Mesendoderm (in vitro differentiated cells): ENCODE measurements at regions not wholly inside any gene's neighbourhood (a gene's known extent, or its start where the extent isn't known, plus 50 kb on each side); places are given as distances from the start of the nearest gene placed in this dataset.

Experiments used
- DNase-seq: peaks from one replicate; pipeline ENCODE4 v3.0.0; 2013
- H2AK5ac ChIP-seq: 2 replicates; pipeline ENCODE4 v1.6.1; 2013; ENCODE audit warnings: low read length, inconsistent platforms
- H2BK120ac ChIP-seq: 2 replicates; pipeline ENCODE4 v1.6.1; 2013; ENCODE audit warnings: low read depth, mild to moderate bottlenecking, low read length, moderate library complexity, mixed read lengths
- H2BK15ac ChIP-seq: replicated peaks from 2 replicates; pipeline ENCODE4 v1.6.1; 2013; ENCODE audit warnings: low read depth, mild to moderate bottlenecking, moderate library complexity
- H2BK5ac ChIP-seq: 2 replicates; pipeline ENCODE4 v1.6.1; 2013; ENCODE audit warnings: low read length, inconsistent platforms
- H3K18ac ChIP-seq: 2 replicates; pipeline ENCODE4 v1.6.1; 2013; ENCODE audit warnings: mild to moderate bottlenecking, low read length, mixed read lengths
- H3K23ac ChIP-seq: one replicate; pipeline ENCODE4 v1.6.1; 2013; ENCODE audit warnings: low read length
- H3K27ac ChIP-seq: 2 replicates; pipeline ENCODE4 v1.5.1; 2013; ENCODE audit warnings: low read depth, mild to moderate bottlenecking, inconsistent platforms, low read length, moderate library complexity
- H3K27me3 ChIP-seq: 2 replicates; pipeline ENCODE4 v1.6.1; 2013; ENCODE audit warnings: low read length, control low read depth, mild to moderate bottlenecking, inconsistent platforms; ENCODE audit not compliant: insufficient read depth, poor library complexity
- H3K36me3 ChIP-seq: 2 replicates; pipeline ENCODE4 v1.6.1; 2013; ENCODE audit warnings: low read length, inconsistent platforms; ENCODE audit not compliant: control insufficient read depth, insufficient read depth
- H3K4ac ChIP-seq: one replicate; pipeline ENCODE4 v1.6.1; 2013; ENCODE audit warnings: low read depth, mild to moderate bottlenecking, low read length, moderate library complexity
- H3K4me1 ChIP-seq: 2 replicates; pipeline ENCODE4 v1.6.1; 2013; ENCODE audit warnings: low read depth, low read length, inconsistent platforms; ENCODE audit not compliant: control insufficient read depth
- H3K4me2 ChIP-seq: 2 replicates; pipeline ENCODE4 v1.6.1; 2013; ENCODE audit warnings: low read length
- H3K4me3 ChIP-seq: 2 replicates; pipeline ENCODE4 v1.5.1; 2013; ENCODE audit warnings: mild to moderate bottlenecking, low read length
- H3K56ac ChIP-seq: one replicate; pipeline ENCODE4 v1.6.1; 2013; ENCODE audit warnings: low read length
- H3K79me1 ChIP-seq: 2 replicates; pipeline ENCODE4 v1.6.1; 2013; ENCODE audit warnings: low read length, inconsistent platforms
- H3K79me2 ChIP-seq: 2 replicates; pipeline ENCODE4 v1.6.1; 2013; ENCODE audit warnings: mild to moderate bottlenecking, low read length; ENCODE audit not compliant: control insufficient read depth, insufficient read depth
- H3K9ac ChIP-seq: 2 replicates; pipeline ENCODE4 v1.6.1; 2013; ENCODE audit warnings: low read length, inconsistent platforms
- H4K5ac ChIP-seq: one replicate; pipeline ENCODE4 v1.6.1; 2013; ENCODE audit warnings: low read length
- H4K8ac ChIP-seq: one replicate; pipeline ENCODE4 v1.6.1; 2013; ENCODE audit warnings: low read depth, mild to moderate bottlenecking, control low read depth, low read length, moderate library complexity
- WGBS: extraction: QIAGEN DNeasy Blood & Tissue Kit; methylation state at CpG from one replicate; pipeline ENCODE4 v1.1.7; 2013; ENCODE audit warnings: low lambda C conversion rate, missing lambda C conversion rate; ENCODE audit not compliant: insufficient coverage; ENCODE audit errors: extremely low coverage; 5-methylcytosine and 5-hydroxymethylcytosine counted together

- H3K56ac ChIP-seq: no peak overlapping the region
- no peaks in the 10 kb centered on the region for H3K79me2 ChIP-seq
- H3K4me3 ChIP-seq: no peak overlapping the region
- no peak overlapping the region for H3K9ac ChIP-seq
- WGBS: no CpG with 5 or more reads among the region's 16 CpGs
- no peak overlapping the region for H3K4ac ChIP-seq
- DNase-seq: peak; percentile 71
- H3K27me3 ChIP-seq: no peaks in the 10 kb centered on the region
- H4K5ac ChIP-seq: no peak overlapping the region
- H3K18ac ChIP-seq: no peak overlapping the region
- no peak overlapping the region for H3K23ac ChIP-seq
- no peak overlapping the region for H2AK5ac ChIP-seq
- no peak overlapping the region for H2BK120ac ChIP-seq
- H4K8ac ChIP-seq: no peak overlapping the region
- no peaks in the 10 kb centered on the region for H3K36me3 ChIP-seq
- no peak overlapping the region for H2BK5ac ChIP-seq
- no peaks in the 10 kb centered on the region for H3K4me1 ChIP-seq
- no peaks in the 10 kb centered on the region for H3K79me1 ChIP-seq
- no peak overlapping the region for H2BK15ac ChIP-seq
- no peak overlapping the region for H3K27ac ChIP-seq
- no peak overlapping the region for H3K4me2 ChIP-seq
Observed at GRCh38 chr10:29841724-29842649, 207.2 kb upstream of the SVIL start.

GRCh38 chr10:29840516-29841276 is 205.9 kb upstream of the SVIL start:
- Histone ChIP-seq H4K8ac (no peak overlapping the region), H3K36me3 (no peaks in the 10 kb centered on the region), H2AK5ac (no peak overlapping the region), H3K9ac (no peak overlapping the region), H3K4me1 (no peaks in the 10 kb centered on the region), H3K79me1 (no peaks in the 10 kb centered on the region), H3K4me3 (no peak overlapping the region), H3K18ac (no peak overlapping the region), H2BK15ac (no peak overlapping the region), H3K4me2 (no peak overlapping the region), H2BK5ac (no peak overlapping the region), H4K5ac (no peak overlapping the region), H3K79me2 (no peaks in the 10 kb centered on the region), H2BK120ac (no peak overlapping the region), H3K56ac (no peak overlapping the region), H3K27ac (no peak overlapping the region), H3K4ac (no peak overlapping the region), H3K27me3 (no peaks in the 10 kb centered on the region), H3K23ac (no peak overlapping the region)
- no peak for DNase-seq
- WGBS: no CpG with 5 or more reads among the region's 11 CpGs

DNA sequence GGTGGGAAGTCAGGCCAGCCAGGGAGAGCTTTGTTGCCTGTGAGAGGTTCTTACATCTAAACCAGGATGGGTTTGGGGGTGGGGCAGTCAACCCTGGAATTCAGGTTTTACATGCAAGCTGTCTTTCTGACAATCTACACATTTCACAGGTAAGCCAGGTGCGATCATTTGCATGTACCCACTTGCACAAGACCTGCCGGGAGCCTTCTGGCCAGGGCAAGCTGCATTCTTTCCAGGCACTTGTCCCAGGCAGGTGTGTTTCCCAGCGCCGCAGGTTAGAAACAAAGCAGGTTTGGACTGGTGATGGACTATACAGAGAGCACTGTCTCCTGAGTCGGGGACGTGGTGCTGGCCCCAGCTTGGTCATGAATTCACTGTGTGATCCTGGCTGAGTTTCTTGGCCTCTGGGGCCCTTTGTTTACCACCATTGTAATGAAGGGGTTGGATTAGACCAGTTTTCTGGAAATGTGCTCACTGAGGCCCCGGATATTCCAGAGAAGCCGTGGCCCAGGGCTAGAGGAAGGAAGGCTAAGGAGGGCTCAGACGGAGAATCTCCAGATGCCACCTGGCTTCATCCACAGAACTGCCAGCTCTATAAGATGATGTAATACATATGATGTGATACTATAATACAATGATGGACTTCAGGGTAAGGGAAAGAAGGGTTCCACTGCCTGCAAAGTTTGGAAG is 205.2 kb upstream of the SVIL start:
- DNase-seq: no peak
- no peaks in the 10 kb centered on the region for H3K27me3 ChIP-seq
- no peak overlapping the region for H3K4me3 ChIP-seq
- no peak overlapping the region for H3K27ac ChIP-seq
- no peak overlapping the region for H3K23ac ChIP-seq
- no peak overlapping the region for H2BK120ac ChIP-seq
- no peak overlapping the region for H3K4ac ChIP-seq
- H3K4me1 ChIP-seq: no peaks in the 10 kb centered on the region
- no peaks in the 10 kb centered on the region for H3K36me3 ChIP-seq
- H3K18ac ChIP-seq: no peak overlapping the region
- no peak overlapping the region for H4K5ac ChIP-seq
- H2BK5ac ChIP-seq: no peak overlapping the region
- WGBS: no CpG with 5 or more reads among the region's 9 CpGs
- H3K4me2 ChIP-seq: no peak overlapping the region
- no peaks in the 10 kb centered on the region for H3K79me1 ChIP-seq
- H3K56ac ChIP-seq: no peak overlapping the region
- H3K9ac ChIP-seq: no peak overlapping the region
- H2BK15ac ChIP-seq: no peak overlapping the region
- H3K79me2 ChIP-seq: no peaks in the 10 kb centered on the region
- no peak overlapping the region for H4K8ac ChIP-seq
- no peak overlapping the region for H2AK5ac ChIP-seq

- no CpG with 5 or more reads among the region's 5 CpGs for WGBS
- Histone ChIP-seq H3K36me3 (no peaks in the 10 kb centered on the region), H2BK5ac (no peak overlapping the region), H3K9ac (no peak overlapping the region), H2AK5ac (no peak overlapping the region), H3K27ac (no peak overlapping the region), H4K8ac (no peak overlapping the region), H3K4ac (no peak overlapping the region), H3K79me2 (no peaks in the 10 kb centered on the region), H3K27me3 (no peaks in the 10 kb centered on the region), H2BK15ac (no peak overlapping the region), H3K4me2 (no peak overlapping the region), H3K4me1 (no peaks in the 10 kb centered on the region), H3K79me1 (no peaks in the 10 kb centered on the region), H2BK120ac (no peak overlapping the region), H4K5ac (no peak overlapping the region), H3K56ac (no peak overlapping the region), H3K4me3 (no peak overlapping the region), H3K23ac (no peak overlapping the region), H3K18ac (no peak overlapping the region)
- no peak for DNase-seq
Observed at GRCh38 chr10:29838539-29838938, 203.8 kb upstream of the SVIL start.

GRCh38 chr10:29837586-29837985 is 202.8 kb upstream of the SVIL start:
- H4K5ac ChIP-seq: no peak overlapping the region
- no peak overlapping the region for H3K18ac ChIP-seq
- no peak overlapping the region for H4K8ac ChIP-seq
- no peaks in the 10 kb centered on the region for H3K36me3 ChIP-seq
- no peaks in the 10 kb centered on the region for H3K79me1 ChIP-seq
- no peak for DNase-seq
- H3K56ac ChIP-seq: no peak overlapping the region
- H3K4ac ChIP-seq: no peak overlapping the region
- no peak overlapping the region for H2BK5ac ChIP-seq
- H3K79me2 ChIP-seq: no peaks in the 10 kb centered on the region
- H3K23ac ChIP-seq: no peak overlapping the region
- no peak overlapping the region for H3K4me2 ChIP-seq
- H2BK120ac ChIP-seq: no peak overlapping the region
- no CpG with 5 or more reads among the region's 1 CpG for WGBS
- H3K27ac ChIP-seq: no peak overlapping the region
- H3K9ac ChIP-seq: no peak overlapping the region
- no peak overlapping the region for H3K4me3 ChIP-seq
- H2AK5ac ChIP-seq: no peak overlapping the region
- H3K4me1 ChIP-seq: no peaks in the 10 kb centered on the region
- H3K27me3 ChIP-seq: no peaks in the 10 kb centered on the region
- no peak overlapping the region for H2BK15ac ChIP-seq
